BLaER1 (cell line): ENCODE measurements at regions not wholly inside any gene's neighbourhood (a gene's known extent, or its start where the extent isn't known, plus 50 kb on each side); places are given as distances from the start of the nearest gene placed in this dataset.

Source experiments
- H3K27ac ChIP-seq: shearing (Covaris generic); formaldehyde crosslinking; 2 replicates; pipeline ENCODE4 v1.8.1; 2022
- H3K27me3 ChIP-seq: shearing (Covaris generic); formaldehyde crosslinking; 2 replicates; pipeline ENCODE4 v1.8.1; 2022
- H3K36me3 ChIP-seq: shearing (Covaris generic); formaldehyde crosslinking; 2 replicates; pipeline ENCODE4 v1.8.1; 2022
- H3K4me1 ChIP-seq: shearing (Covaris generic); formaldehyde crosslinking; 2 replicates; pipeline ENCODE4 v1.8.1; 2022
- H3K4me2 ChIP-seq: shearing (Covaris generic); formaldehyde crosslinking; 2 replicates; pipeline ENCODE4 v1.8.1; 2022
- H3K4me3 ChIP-seq: shearing (Covaris generic); formaldehyde crosslinking; 2 replicates; pipeline ENCODE4 v1.8.1; 2022
- H3K9ac ChIP-seq: shearing (Covaris generic); formaldehyde crosslinking; 2 replicates; pipeline ENCODE4 v1.8.1; 2022
- H3K9me3 ChIP-seq: shearing (Covaris generic); formaldehyde crosslinking; 2 replicates; pipeline ENCODE4 v1.8.1; 2022
- H4K20me1 ChIP-seq: shearing (Covaris generic); formaldehyde crosslinking; 2 replicates; pipeline ENCODE4 v1.8.1; 2022
- Cebpa-rat ChIP-seq: shearing (Covaris generic); IDR thresholded peaks from 2 replicates; pipeline ENCODE4 v1.8.1; 2022

GRCh38 chr15:70426096-70426821 is 328.5 kb upstream of the TLE3 start:
- Histone ChIP-seq H3K27me3 (no peaks in the 10 kb centered on the region), H4K20me1 (no peaks in the 10 kb centered on the region), H3K4me3 (no peak overlapping the region), H3K4me2 (no peak overlapping the region), H3K9me3 (peaks cover 5% of the 10 kb centered on the region; the same call in 1 of the 2 replicates), H3K27ac (no peak overlapping the region), H3K4me1 (peaks cover 13% of the 10 kb centered on the region), H3K36me3 (no peaks in the 10 kb centered on the region), H3K9ac (no peak overlapping the region)
- TF ChIP-seq Cebpa-rat, result no peak

- H3K4me2 ChIP-seq, result peak overlapping the region; percentile 41
- peaks cover 13% of the 10 kb centered on the region for H3K4me1 ChIP-seq
These were observed 327.3 kb upstream of the TLE3 start for GRCh38 chr15:70424937-70425411.

GRCh38 chr15:70423267-70423666 is 325.6 kb upstream of the TLE3 start:
- H3K4me2 ChIP-seq, result no peak overlapping the region
- H3K4me1 ChIP-seq, result peaks cover 13% of the 10 kb centered on the region
- no peak overlapping the region for H3K9ac ChIP-seq
- H3K4me3 ChIP-seq, result no peak overlapping the region
- no peaks in the 10 kb centered on the region for H3K36me3 ChIP-seq
- no peaks in the 10 kb centered on the region for H3K27me3 ChIP-seq
- no peak for TF ChIP-seq Cebpa-rat
- H4K20me1 ChIP-seq, result no peaks in the 10 kb centered on the region
- H3K27ac ChIP-seq, result no peak overlapping the region
- peaks cover 5% of the 10 kb centered on the region; the same call in 1 of the 2 replicates for H3K9me3 ChIP-seq

More at GRCh38 chr15:70424937-70425411, 327.3 kb upstream of the TLE3 start:
- Histone ChIP-seq H3K4me3 (no peak overlapping the region), H3K9me3 (peaks cover 5% of the 10 kb centered on the region; the same call in 1 of the 2 replicates), H4K20me1 (no peaks in the 10 kb centered on the region), H3K36me3 (no peaks in the 10 kb centered on the region), H3K27me3 (no peaks in the 10 kb centered on the region), H3K27ac (no peak overlapping the region), H3K9ac (no peak overlapping the region)
- no peak for TF ChIP-seq Cebpa-rat

DNA sequence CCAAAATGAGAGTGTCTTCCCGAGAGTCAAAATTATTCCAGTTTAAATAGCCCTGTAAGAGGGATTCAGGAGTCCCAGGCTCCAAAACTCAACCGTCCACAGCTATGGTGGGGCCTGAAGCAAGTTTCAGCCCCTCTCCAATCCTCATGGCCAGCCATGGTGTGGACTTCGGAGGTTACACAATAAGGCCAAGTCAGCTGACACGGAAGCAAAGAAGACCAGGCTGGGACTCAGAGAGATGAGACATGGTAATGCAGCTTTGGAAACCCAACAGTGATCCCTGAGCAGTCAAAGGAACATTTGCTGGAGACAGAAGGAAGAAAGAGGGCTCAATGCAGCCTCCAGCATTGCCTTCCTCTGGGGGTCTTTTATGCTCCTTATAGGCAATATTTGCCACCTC is 324.6 kb upstream of the TLE3 start:
- Histone ChIP-seq H3K36me3 (no peaks in the 10 kb centered on the region), H4K20me1 (no peaks in the 10 kb centered on the region), H3K4me3 (no peak overlapping the region), H3K9me3 (peaks cover 5% of the 10 kb centered on the region; the same call in 1 of the 2 replicates), H3K9ac (no peak overlapping the region), H3K27ac (no peak overlapping the region), H3K4me2 (no peak overlapping the region), H3K27me3 (no peaks in the 10 kb centered on the region), H3K4me1 (peaks cover 13% of the 10 kb centered on the region)
- no peak for TF ChIP-seq Cebpa-rat

GRCh38 chr15:70420948-70421482 is 323.3 kb upstream of the TLE3 start:
- Histone ChIP-seq H3K4me3 (no peak overlapping the region), H3K9me3 (peaks cover 5% of the 10 kb centered on the region; the same call in 1 of the 2 replicates), H3K4me1 (peaks cover 13% of the 10 kb centered on the region), H3K9ac (no peak overlapping the region), H3K4me2 (no peak overlapping the region), H4K20me1 (no peaks in the 10 kb centered on the region), H3K27ac (no peak overlapping the region), H3K27me3 (no peaks in the 10 kb centered on the region), H3K36me3 (no peaks in the 10 kb centered on the region)
- no peak for TF ChIP-seq Cebpa-rat

GRCh38 chr15:70420086-70420947 is 322.6 kb upstream of the TLE3 start:
- Histone ChIP-seq H3K4me1 (peaks cover 10% of the 10 kb centered on the region), H3K9ac (no peak overlapping the region), H3K9me3 (peaks cover 5% of the 10 kb centered on the region; the same call in 1 of the 2 replicates), H4K20me1 (no peaks in the 10 kb centered on the region), H3K36me3 (no peaks in the 10 kb centered on the region), H3K4me2 (no peak overlapping the region), H3K4me3 (no peak overlapping the region), H3K27me3 (no peaks in the 10 kb centered on the region), H3K27ac (no peak overlapping the region)
- no peak for TF ChIP-seq Cebpa-rat

DNA sequence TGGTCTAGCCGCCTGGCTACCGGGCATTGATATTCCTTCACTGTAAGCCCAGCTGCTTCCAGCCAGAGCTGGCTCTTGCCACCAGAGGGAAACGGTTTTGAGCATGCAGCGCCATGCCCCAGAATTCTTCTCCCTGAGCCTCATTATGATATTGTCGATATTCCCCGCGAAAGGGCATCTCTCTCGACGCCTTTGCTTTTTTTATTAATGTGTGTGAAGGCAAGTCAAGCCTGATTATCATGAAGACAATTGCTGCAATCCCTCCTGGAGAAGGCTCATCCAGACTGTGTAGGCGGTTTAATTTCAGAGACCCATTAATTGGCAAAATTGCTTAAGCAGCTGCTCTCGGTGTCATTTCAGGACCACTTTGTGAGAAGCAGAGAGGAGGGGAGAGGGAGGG is 321.2 kb upstream of the TLE3 start:
- Histone ChIP-seq H3K36me3 (no peaks in the 10 kb centered on the region), H3K27me3 (no peaks in the 10 kb centered on the region), H3K4me1 (no peaks in the 10 kb centered on the region), H3K9me3 (no peaks in the 10 kb centered on the region), H3K27ac (no peak overlapping the region), H3K9ac (no peak overlapping the region), H4K20me1 (no peaks in the 10 kb centered on the region), H3K4me3 (no peak overlapping the region), H3K4me2 (no peak overlapping the region)
- TF ChIP-seq Cebpa-rat, result no peak

DNA sequence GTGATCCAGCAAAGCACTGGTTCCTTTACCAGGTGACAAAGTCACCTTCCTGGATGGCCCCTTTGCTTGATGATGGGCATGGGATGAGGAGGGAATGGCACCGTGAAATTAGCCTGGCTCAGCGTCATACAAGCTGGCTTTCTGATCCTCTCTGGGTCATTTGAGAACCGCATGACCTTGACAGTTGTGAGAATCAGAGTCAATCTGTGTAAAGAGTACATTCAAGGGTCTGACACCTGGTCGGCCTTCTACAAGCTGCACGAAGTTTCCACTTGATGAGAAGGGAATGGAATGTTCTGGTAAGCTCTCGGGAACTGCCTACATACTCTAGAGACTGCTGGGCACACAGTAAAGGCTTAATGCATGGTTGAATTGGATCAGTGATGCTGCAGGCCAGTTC is 319.8 kb upstream of the TLE3 start:
- no peaks in the 10 kb centered on the region for H4K20me1 ChIP-seq
- H3K9ac ChIP-seq, result no peak overlapping the region
- no peak overlapping the region for H3K4me2 ChIP-seq
- no peak overlapping the region for H3K27ac ChIP-seq
- no peak overlapping the region for H3K4me3 ChIP-seq
- no peaks in the 10 kb centered on the region for H3K27me3 ChIP-seq
- H3K4me1 ChIP-seq, result no peaks in the 10 kb centered on the region
- no peaks in the 10 kb centered on the region for H3K9me3 ChIP-seq
- no peaks in the 10 kb centered on the region for H3K36me3 ChIP-seq
- no peak for TF ChIP-seq Cebpa-rat

DNA sequence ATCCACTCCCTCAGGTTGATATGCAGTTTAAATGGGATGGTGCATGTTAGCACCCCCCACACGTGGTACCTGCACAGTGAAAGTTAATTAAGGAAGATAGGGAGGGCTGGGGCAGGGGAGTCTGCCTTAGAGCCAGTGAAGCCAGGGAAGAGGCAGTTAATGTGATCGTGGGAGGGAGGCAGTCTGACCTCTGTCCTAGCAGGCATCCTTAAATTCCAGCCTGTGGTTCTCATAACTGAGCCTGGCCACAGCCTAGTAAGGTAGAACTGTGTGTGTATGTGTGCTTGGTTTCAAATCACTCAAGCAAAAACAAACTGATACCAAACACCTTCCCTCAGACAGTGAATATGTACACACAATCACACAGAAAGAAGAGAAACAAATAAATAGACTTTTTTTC is 319.1 kb upstream of the TLE3 start:
- Histone ChIP-seq H3K9me3 (no peaks in the 10 kb centered on the region), H4K20me1 (no peaks in the 10 kb centered on the region), H3K9ac (no peak overlapping the region), H3K27me3 (no peaks in the 10 kb centered on the region), H3K36me3 (no peaks in the 10 kb centered on the region), H3K4me2 (no peak overlapping the region), H3K4me3 (no peak overlapping the region), H3K27ac (no peak overlapping the region), H3K4me1 (no peaks in the 10 kb centered on the region)
- TF ChIP-seq Cebpa-rat, result no peak

GRCh38 chr15:70415398-70415797 is 317.7 kb upstream of the TLE3 start:
- no peak overlapping the region for H3K4me3 ChIP-seq
- H3K4me2 ChIP-seq, result no peak overlapping the region
- no peak overlapping the region for H3K27ac ChIP-seq
- no peaks in the 10 kb centered on the region for H3K9me3 ChIP-seq
- no peak overlapping the region for H3K9ac ChIP-seq
- H3K4me1 ChIP-seq, result no peaks in the 10 kb centered on the region
- H4K20me1 ChIP-seq, result no peaks in the 10 kb centered on the region
- H3K36me3 ChIP-seq, result no peaks in the 10 kb centered on the region
- no peaks in the 10 kb centered on the region for H3K27me3 ChIP-seq
- TF ChIP-seq Cebpa-rat, result no peak
